HG03571 (cell line): ENCODE measurements at regions not wholly inside any gene's neighbourhood (a gene's known extent, or its start where the extent isn't known, plus 50 kb on each side); places are given as distances from the start of the nearest gene placed in this dataset.

Experiments used
- ATAC-seq: cut with Tn5 transposase; IDR thresholded peaks from one replicate; pipeline ENCODE4 v1.9.1; 2021; ENCODE audit not compliant: unreplicated experiment

DNA sequence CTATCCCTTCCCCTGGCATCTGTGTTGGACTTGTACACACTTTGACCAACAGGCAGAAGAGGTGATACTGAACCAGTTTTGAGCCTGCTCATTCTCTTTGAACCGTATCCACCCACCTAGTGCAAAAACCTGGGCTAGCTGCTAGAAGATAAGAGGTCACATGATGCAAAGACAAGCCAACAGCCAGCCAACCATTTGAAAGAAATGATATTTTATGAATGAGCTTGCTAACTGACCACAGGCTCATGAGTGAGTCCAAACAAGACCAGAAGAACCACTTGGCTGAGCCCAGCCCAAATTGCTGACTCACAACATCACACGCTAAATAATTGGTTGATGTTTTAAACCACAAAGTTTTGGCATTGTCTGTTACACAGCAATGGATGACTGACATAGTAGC is 74.0 kb upstream of the CTNNB1 start:
- ATAC-seq, result no peak

GRCh38 chr3:41126472-41126871 is 72.8 kb upstream of the CTNNB1 start:
- no peak for ATAC-seq

DNA sequence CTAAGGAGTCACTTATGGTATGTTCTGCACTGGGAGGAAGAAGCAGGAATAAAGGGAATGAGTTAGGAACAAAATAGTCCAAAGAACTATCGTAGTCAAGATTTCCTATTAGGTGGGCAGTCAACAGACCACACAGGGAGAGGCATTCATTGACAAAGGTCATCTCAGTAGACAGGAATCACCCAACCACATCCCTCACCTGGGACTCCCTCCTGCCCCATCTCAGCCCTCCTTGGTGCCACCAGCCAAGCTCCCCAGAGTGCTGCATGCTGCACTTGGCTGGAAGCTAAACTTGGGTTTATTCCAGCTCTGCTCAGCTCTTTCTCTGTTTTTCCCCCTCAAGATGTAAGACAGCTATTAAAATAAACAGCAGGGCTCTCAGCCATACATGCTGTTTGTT is 72.3 kb upstream of the CTNNB1 start:
- no peak for ATAC-seq

GRCh38 chr3:41127414-41127813 is 71.9 kb upstream of the CTNNB1 start:
- no peak for ATAC-seq

- no peak for ATAC-seq
Measured at GRCh38 chr3:41129731-41130130, 69.6 kb upstream of the CTNNB1 start.

DNA sequence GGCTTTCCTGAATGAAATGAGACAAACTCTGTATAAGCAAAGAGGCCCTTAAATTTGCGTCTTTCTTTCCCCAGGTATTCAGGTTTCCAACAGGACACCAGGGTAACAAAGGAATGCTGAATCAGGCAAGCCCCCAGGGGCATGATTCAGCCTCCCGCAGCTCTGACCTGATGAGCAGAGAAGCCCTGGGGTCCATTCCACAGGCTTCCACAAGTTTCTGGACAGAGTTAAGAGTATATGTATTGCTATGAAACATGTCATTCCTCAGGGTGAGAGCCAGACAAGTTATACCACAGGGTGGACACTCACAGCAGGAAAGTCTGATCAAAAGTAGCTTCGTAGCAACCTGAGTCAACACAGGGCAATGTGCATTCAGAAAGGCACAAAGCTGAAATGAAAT is 68.1 kb upstream of the CTNNB1 start:
- no peak for ATAC-seq

DNA sequence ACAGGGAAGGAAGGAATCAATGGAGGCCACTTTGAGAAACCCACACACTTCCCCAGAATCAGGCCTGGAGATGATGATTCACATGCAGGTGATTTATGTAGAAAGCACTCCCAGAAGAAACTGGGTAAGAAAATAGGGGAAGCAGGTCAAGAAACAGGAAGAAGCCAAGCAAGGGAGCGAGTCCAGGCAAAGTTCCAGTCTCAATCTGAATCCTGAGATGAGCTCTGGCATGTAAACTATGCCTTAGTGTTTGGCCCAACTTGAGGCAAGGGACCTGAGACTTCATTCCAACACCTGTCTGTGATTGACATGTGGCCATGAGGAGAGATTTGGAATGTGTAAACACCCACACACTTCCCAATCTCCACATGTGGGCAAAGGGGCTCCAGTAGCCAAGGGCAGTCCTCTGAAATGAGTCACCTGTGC is 61.6 kb upstream of the CTNNB1 start:
- ATAC-seq, result no peak

DNA sequence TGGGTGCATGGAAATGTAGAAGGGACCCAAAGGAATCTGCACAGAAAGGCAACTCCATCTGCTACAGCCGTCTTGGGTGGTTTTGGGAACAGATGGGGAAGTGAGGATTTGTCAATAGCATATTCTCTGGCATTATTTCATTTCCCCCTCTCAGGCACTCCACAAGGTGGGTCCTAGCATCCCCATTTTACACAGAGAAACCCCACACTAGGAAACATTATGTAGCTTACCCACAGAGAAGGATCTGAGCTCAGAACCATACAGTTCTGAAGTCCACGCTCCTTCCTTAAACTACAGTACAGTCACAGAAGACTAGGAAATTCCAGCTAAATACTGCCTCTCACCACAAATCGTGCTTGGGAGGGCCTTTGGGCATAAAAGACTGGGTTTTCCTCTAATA is 61.2 kb upstream of the CTNNB1 start:
- no peak for ATAC-seq

DNA sequence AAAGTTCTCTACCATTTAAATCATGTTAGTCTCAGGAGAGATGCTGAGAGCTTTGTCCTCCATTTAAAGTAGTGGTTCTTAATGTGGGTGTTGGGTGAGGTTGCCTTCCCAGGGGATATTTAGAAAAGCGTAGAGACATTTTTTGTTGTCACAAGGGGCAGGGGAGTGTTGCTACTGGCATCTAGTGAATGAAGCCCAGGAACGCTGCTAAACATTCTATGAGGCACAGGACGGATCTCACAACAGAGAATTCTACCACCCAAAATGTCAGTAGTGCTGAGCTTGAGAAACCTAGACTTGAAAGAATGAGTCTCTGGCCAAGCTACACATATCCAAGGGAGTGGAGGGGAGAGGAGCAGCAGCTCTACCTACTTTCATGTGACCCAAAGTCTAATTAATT is 60.7 kb upstream of the CTNNB1 start:
- no peak for ATAC-seq

GRCh38 chr3:41140242-41140641 is 59.1 kb upstream of the CTNNB1 start:
- ATAC-seq, result no peak

- ATAC-seq, result no peak
Measured at GRCh38 chr3:41141433-41142167, 57.7 kb upstream of the CTNNB1 start.

DNA sequence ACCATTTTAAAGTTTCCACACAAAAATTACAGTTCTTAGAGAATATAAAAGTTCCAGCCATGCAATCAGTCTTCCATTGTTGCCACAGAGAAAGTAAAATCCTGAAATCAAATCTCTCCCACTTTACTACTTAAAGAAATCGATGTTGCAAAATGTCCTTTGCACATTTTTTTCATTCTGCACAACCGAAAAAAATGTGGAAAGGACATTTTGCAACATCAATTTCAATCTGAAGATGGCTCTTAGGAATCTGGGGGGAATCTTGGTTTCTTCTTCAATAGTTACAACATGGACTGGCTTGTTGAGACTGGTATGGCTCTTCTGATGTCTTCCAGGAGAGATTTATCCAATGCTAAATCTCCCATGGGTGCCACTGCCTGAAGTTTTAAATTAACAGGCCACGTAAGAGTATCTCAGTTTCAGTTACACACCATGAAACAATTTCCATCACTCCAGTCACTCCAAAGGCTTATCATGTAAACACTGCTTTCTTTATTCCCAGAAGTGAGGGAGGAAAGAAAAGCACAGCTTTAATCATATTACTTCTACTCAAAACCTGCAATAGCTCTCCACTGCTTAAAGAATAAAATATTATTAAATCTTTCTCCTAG is 55.8 kb upstream of the CTNNB1 start:
- ATAC-seq, result no peak

DNA sequence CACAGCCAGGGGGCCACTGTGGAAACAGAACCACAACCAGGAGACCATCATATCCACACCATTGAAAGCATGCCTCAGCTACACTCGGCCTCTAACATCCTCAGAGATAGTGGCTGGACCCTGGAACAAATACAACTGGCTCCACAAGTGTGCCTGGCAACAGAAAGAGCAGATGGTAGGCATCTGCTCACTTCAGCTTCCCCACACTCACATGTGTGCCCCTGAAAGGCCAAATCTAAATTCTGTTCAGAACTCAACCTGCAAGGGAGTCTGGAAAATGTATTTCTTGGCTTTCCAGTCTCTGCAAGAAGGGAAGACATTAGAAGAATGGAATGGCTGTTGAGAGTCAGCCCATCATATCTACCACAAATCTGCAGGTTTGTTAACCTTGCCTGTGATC is 54.7 kb upstream of the CTNNB1 start:
- no peak for ATAC-seq

GRCh38 chr3:41148478-41148877 is 50.8 kb upstream of the CTNNB1 start:
- ATAC-seq, result no peak

GRCh38 chr3:41148901-41149300 is 50.4 kb upstream of the CTNNB1 start:
- ATAC-seq, result no peak
